ENCODE measurements at regions not wholly inside any gene's neighbourhood (a gene's known extent, or its start where the extent isn't known, plus 50 kb on each side); places are given as distances from the start of the nearest gene placed in this dataset. TPM values are rescaled to one million over a fixed set of nuclear protein-coding genes. Genes with fewer than 3 reads are reported as not detected.

- Histone ChIP-seq H3K9me3 (ENCODE audit: low read depth) (no peaks in the 10 kb centered on the region), H2AFZ (no peak overlapping the region), H3K9me2 (replicated peaks; ENCODE audit: insufficient read depth) (no peaks in the 10 kb centered on the region), H3K79me2 (no peaks in the 10 kb centered on the region), H3K4me1 (ENCODE audit: insufficient read depth) (no peaks in the 10 kb centered on the region), H4K20me1 (ENCODE audit: insufficient read depth, poor library complexity, severe bottlenecking) (no peaks in the 10 kb centered on the region), H3K4me2 (no peak overlapping the region), H3K4me3 (no peak overlapping the region), H3K27ac (no peak overlapping the region), H3K36me3 (replicated peaks; ENCODE audit: insufficient read depth, low read depth) (no peaks in the 10 kb centered on the region), H3K27me3 (no peaks in the 10 kb centered on the region)
- 70% methylated on average over 1 of the region's 1 CpG for WGBS (ENCODE audit: low lambda C conversion rate, missing lambda C conversion rate)
- TF ChIP-seq CTCF (IDR thresholded peaks at IDR 0.05; ENCODE audit: poor library complexity) (no peak), EZH2 (IDR thresholded peaks at IDR 0.05; ENCODE audit: borderline replicate concordance) (no peak), EZH2phosphoT487 (IDR thresholded peaks at IDR 0.05; ENCODE audit: low read depth, severe bottlenecking, unreplicated experiment) (no peak)
- DNase-seq (ENCODE audit: low spot score) = no peak
These were observed 51.6 kb upstream of the OGFRL1 start for GRCh38 chr6:71236926-71237434.

DNA sequence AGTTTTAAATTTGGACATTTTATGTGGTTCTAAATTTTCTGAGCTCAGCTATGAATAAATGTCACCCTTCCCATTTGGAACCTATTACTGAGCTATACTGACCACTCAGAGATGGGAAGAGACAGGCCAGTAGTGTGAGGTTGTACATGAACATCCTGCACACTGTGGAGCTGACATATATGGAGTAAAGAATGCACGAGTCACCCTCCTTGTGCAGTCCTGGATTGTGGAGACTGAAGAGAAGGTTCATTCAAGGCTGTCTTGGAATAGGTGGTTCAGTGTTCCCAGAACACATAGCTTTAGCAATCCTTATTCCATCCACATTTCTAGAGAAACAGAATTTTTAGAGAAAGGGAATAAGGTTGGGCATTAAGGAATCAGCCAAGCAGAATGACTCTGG, 50.3 kb upstream of the OGFRL1 start:
- DNase-seq (ENCODE audit: low spot score) = no peak
- H3K36me3 ChIP-seq (replicated peaks; ENCODE audit: insufficient read depth, low read depth) = no peaks in the 10 kb centered on the region
- no peaks in the 10 kb centered on the region for H4K20me1 ChIP-seq (ENCODE audit: insufficient read depth, poor library complexity, severe bottlenecking)
- no peaks in the 10 kb centered on the region for H3K27me3 ChIP-seq
- H3K4me3 ChIP-seq = no peak overlapping the region
- H3K79me2 ChIP-seq = no peaks in the 10 kb centered on the region
- no peaks in the 10 kb centered on the region for H3K4me1 ChIP-seq (ENCODE audit: insufficient read depth)
- no peak overlapping the region for H3K4me2 ChIP-seq
- H3K9me3 ChIP-seq (ENCODE audit: low read depth) = no peaks in the 10 kb centered on the region
- H3K9me2 ChIP-seq (replicated peaks; ENCODE audit: insufficient read depth) = no peaks in the 10 kb centered on the region
- TF ChIP-seq EZH2phosphoT487 (IDR thresholded peaks at IDR 0.05; ENCODE audit: low read depth, severe bottlenecking, unreplicated experiment) = no peak
- no peak for TF ChIP-seq CTCF (IDR thresholded peaks at IDR 0.05; ENCODE audit: poor library complexity)
- no peak for TF ChIP-seq EZH2 (IDR thresholded peaks at IDR 0.05; ENCODE audit: borderline replicate concordance)
- no peak overlapping the region for H3K27ac ChIP-seq
- H2AFZ ChIP-seq = no peak overlapping the region
- 60% methylated on average over 1 of the region's 1 CpG for WGBS (ENCODE audit: low lambda C conversion rate, missing lambda C conversion rate)

Small RNA genes in the stretch of these regions (small RNA-seq; reads per million reads assigned to genes)
- gene RF00012 = not detected
- not detected for gene RNU6-411P

Measured in hepatocyte (in vitro differentiated cells).